Prostate gland (tissue), 2 donors: ENCODE measurements at regions not wholly inside any gene's neighbourhood (a gene's known extent, or its start where the extent isn't known, plus 50 kb on each side); places are given as distances from the start of the nearest gene placed in this dataset.

ENCODE experiments used
- CTCF ChIP-seq, 4 experiments: fragments of 200-600 bp in 2 of 4; fragments of 450-650 bp in 2 of 4; sonication (generic) in 2 of 4; IDR thresholded peaks; 1 replicate in 3 of 4; 2 replicates in 1 of 4; pipeline ENCODE4 v1.5.1; 2016 to 2019; ENCODE audit warnings: antibody characterized with exemption in 4 of 4, mild to moderate bottlenecking in 2 of 4, moderate library complexity in 2 of 4
- POLR2A ChIP-seq: fragments of 450-650 bp; IDR thresholded peaks from one replicate; pipeline ENCODE4 v1.6.1; 2016; ENCODE audit warnings: antibody characterized with exemption, mild to moderate bottlenecking

GRCh38 chr5:165266939-165267338 is 1761.5 kb downstream of the MAT2B start:
- TF ChIP-seq POLR2A = no peak
- TF ChIP-seq CTCF (IDR thresholded peaks at IDR 0.05) = no peak
